Endothelial cell of umbilical vein (primary cell): ENCODE measurements at regions not wholly inside any gene's neighbourhood (a gene's known extent, or its start where the extent isn't known, plus 50 kb on each side); places are given as distances from the start of the nearest gene placed in this dataset.

Source experiments
- BruUV-seq: library from RNA; stranded (reverse); fragments of 400-500 nt; replicated peaks from 2 replicates; lab custom pipeline; 2021; lab: Mats Ljungman, UMichigan
- CTCF ChIA-PET: fragments of 300-600, 350-600 bp; sonication (Branson Sonifier 250); formaldehyde crosslinking; loops from one replicate; lab custom pipeline; 2021; ENCODE audit warnings: antibody characterized with exemption, inconsistent platforms; lab: Charles Lee
- POLR2A ChIA-PET: fragments of 300-600, 350-600 bp; sonication (Branson Sonifier 250); formaldehyde crosslinking; loops from one replicate; lab custom pipeline; 2021; ENCODE audit warnings: antibody characterized with exemption, inconsistent platforms; lab: Charles Lee
- DNase-seq: peaks from one replicate; pipeline ENCODE4 v3.0.0-alpha.2; 2011; ENCODE audit warnings: low read depth, low spot score
- FAIRE-seq: peaks from 2 replicates; lab custom pipeline; 2011; peaks lifted over from hg19 to GRCh38; lab: Jason Lieb, UNC
- H2AFZ ChIP-seq: 2 replicates; pipeline ENCODE4 v1.6.0; 2012; ENCODE audit warnings: low read depth, low read length, control low read depth, inconsistent platforms
- H3K27ac ChIP-seq: 2 replicates; pipeline ENCODE4 v1.5.1; 2011; ENCODE audit warnings: low read depth, mild to moderate bottlenecking, control low read depth, low read length, moderate library complexity; ENCODE audit not compliant: insufficient read depth
- H3K27me3 ChIP-seq, 2 experiments: 2 replicates each; pipeline versions ENCODE4 v1.6.0 to v1.6.1; 2011; ENCODE audit warnings: low read length in 2 of 2, mixed read lengths in 1 of 2; ENCODE audit not compliant: control insufficient read depth in 2 of 2, insufficient read depth in 2 of 2
- H3K36me3 ChIP-seq, 2 experiments: 2 replicates in 1 of 2; 3 replicates in 1 of 2; pipeline ENCODE4 v1.5.1; 2011; ENCODE audit warnings: low read length in 2 of 2, mild to moderate bottlenecking in 1 of 2, moderate library complexity in 1 of 2; ENCODE audit not compliant: control insufficient read depth in 2 of 2, insufficient read depth in 2 of 2; ENCODE audit errors: extremely low read depth in 1 of 2
- H3K4me1 ChIP-seq: 3 replicates; pipeline ENCODE4 v1.5.1; 2011; ENCODE audit warnings: mild to moderate bottlenecking, low read length; ENCODE audit not compliant: control insufficient read depth, insufficient read depth; ENCODE audit errors: extremely low read depth
- H3K4me2 ChIP-seq: 2 replicates; pipeline ENCODE4 v1.6.1; 2011; ENCODE audit warnings: low read length, control low read depth, mixed read lengths; ENCODE audit not compliant: insufficient read depth
- H3K4me3 ChIP-seq, 3 experiments: fragments of 200-600 bp in 1 of 3; sonication (generic), shearing (Covaris generic) in 1 of 3; replicated peaks in 1 of 3; 2 replicates each; pipeline ENCODE4 v1.5.1; 2011 to 2016; ENCODE audit warnings: control low read depth in 3 of 3, low read length in 3 of 3, mild to moderate bottlenecking in 2 of 3, inconsistent platforms in 1 of 3, low read depth in 1 of 3, moderate library complexity in 1 of 3; ENCODE audit not compliant: insufficient read depth in 1 of 3
- H3K79me2 ChIP-seq: 2 replicates; pipeline ENCODE4 v1.6.0; 2012; ENCODE audit warnings: low read length, inconsistent platforms; ENCODE audit not compliant: control insufficient read depth, insufficient read depth
- H3K9ac ChIP-seq: replicated peaks from 2 replicates; pipeline ENCODE3; 2011; ENCODE audit warnings: low read length, control low read depth; ENCODE audit not compliant: insufficient read depth; ENCODE audit errors: extremely low read depth
- H3K9me1 ChIP-seq: replicated peaks from 3 replicates; pipeline ENCODE4 v1.6.0; 2011; ENCODE audit warnings: mild to moderate bottlenecking, low read length; ENCODE audit not compliant: control insufficient read depth, insufficient read depth; ENCODE audit errors: extremely low read depth
- H3K9me3 ChIP-seq: replicated peaks from 2 replicates; pipeline ENCODE4 v1.5.1; 2012; ENCODE audit warnings: low read length, inconsistent platforms; ENCODE audit not compliant: control insufficient read depth, insufficient read depth
- H4K20me1 ChIP-seq: replicated peaks from 2 replicates; pipeline ENCODE3; 2011; ENCODE audit warnings: mild to moderate bottlenecking, low read length; ENCODE audit not compliant: control insufficient read depth, insufficient read depth; ENCODE audit errors: extremely low read depth
- EZH2 ChIP-seq: IDR thresholded peaks from 2 replicates; pipeline ENCODE4 v1.6.1; 2012; ENCODE audit warnings: borderline replicate concordance, low read depth, mild to moderate bottlenecking, moderate library complexity, low read length, inconsistent platforms; ENCODE audit not compliant: severe bottlenecking
- FOS ChIP-seq: IDR thresholded peaks from 2 replicates; pipeline ENCODE4 v1.6.1; 2011; ENCODE audit warnings: mild to moderate bottlenecking, low read length, moderate library complexity, borderline replicate concordance; ENCODE audit not compliant: insufficient read depth
- GATA2 ChIP-seq: IDR thresholded peaks from 2 replicates; pipeline ENCODE4 v1.7.0; 2011; ENCODE audit warnings: low read depth, mild to moderate bottlenecking, moderate library complexity, mixed read lengths, low read length; ENCODE audit not compliant: insufficient read length, insufficient read depth
- JUN ChIP-seq: IDR thresholded peaks from 2 replicates; pipeline ENCODE4 v1.6.1; 2011; ENCODE audit warnings: borderline replicate concordance, low read depth; ENCODE audit not compliant: insufficient read length, insufficient read depth
- MYC ChIP-seq: IDR thresholded peaks from one replicate; pipeline ENCODE4 v1.6.1; 2011; ENCODE audit warnings: mild to moderate bottlenecking, low read depth, low read length
- POLR2A ChIP-seq: IDR thresholded peaks from 2 replicates; pipeline ENCODE4 v1.6.1; 2012; ENCODE audit warnings: low read depth, mild to moderate bottlenecking, control low read depth, low read length
- POLR2AphosphoS5 ChIP-seq: IDR thresholded peaks from 2 replicates; pipeline ENCODE4 v1.6.1; 2012; ENCODE audit warnings: low read depth, mild to moderate bottlenecking, control low read depth, low read length, moderate library complexity; ENCODE audit not compliant: insufficient read depth
- dilution Hi-C: fragments of 300-500 bp; cut with MboI; formaldehyde crosslinking; loops from one replicate; pipeline ENCODE4 v1.15.0; 2019; ENCODE audit warnings: low sequenced_read_pairs; ENCODE audit not compliant: extremely low pct_ligation_motif_present
- intact Hi-C: fragments of 100-400 bp; cut with micrococcal nuclease; formaldehyde crosslinking; loops from one replicate; pipeline ENCODE4 v1.10.0; 2022
- TF ChIP-seq, protein P1 (sequence below): IDR thresholded peaks from 2 replicates; pipeline ENCODE4 v1.6.1; 2011; ENCODE audit not compliant: insufficient read depth, insufficient read length
- TF ChIP-seq, protein P2 (sequence below), 2 donors: IDR thresholded peaks; 1 replicate in 1 of 2; 2 replicates in 1 of 2; pipeline ENCODE4 v1.5.1; 2011; ENCODE audit warnings: low read length in 2 of 2, mild to moderate bottlenecking in 2 of 2, moderate library complexity in 2 of 2, control low read depth in 1 of 2, inconsistent platforms in 1 of 2, low read depth in 1 of 2; ENCODE audit not compliant: insufficient read depth in 1 of 2; ENCODE audit errors: extremely low read depth in 1 of 2

DNA sequence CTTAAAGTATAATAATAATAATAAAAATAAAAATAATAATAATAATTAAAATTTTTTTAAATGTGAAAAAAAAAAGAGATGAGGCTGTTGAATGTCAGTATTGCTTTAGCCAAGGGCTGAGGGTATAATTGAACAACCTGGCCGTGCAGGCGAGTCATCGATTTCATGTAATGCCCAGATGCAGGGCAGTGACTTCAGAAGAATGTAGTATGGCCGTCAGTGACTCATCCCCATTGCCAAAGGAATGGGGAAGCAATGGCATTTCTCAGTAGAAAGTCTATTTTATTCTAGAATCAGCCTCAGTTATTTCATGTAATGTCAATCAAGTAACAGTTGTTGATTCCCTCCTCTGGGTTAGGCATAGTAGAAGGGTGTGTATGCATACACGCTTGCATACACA lies 516.4 kb downstream of the GLRX3 start:
- dilution Hi-C loops, result no loop called here
- no peaks in the 10 kb centered on the region for H3K79me2 ChIP-seq
- DNase-seq, result no peak
- H3K36me3 ChIP-seq, result no peaks in the 10 kb centered on the region
- H3K9ac ChIP-seq, result no peak overlapping the region
- TF ChIP-seq JUN (no peak), EZH2 (no peak), FOS (no peak), GATA2 (no peak), MYC (no peak), POLR2A (no peak), POLR2AphosphoS5 (no peak)
- TF ChIP-seq, protein P1, sequence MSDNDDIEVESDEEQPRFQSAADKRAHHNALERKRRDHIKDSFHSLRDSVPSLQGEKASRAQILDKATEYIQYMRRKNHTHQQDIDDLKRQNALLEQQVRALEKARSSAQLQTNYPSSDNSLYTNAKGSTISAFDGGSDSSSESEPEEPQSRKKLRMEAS, result no peak
- TF ChIP-seq, protein P2, sequence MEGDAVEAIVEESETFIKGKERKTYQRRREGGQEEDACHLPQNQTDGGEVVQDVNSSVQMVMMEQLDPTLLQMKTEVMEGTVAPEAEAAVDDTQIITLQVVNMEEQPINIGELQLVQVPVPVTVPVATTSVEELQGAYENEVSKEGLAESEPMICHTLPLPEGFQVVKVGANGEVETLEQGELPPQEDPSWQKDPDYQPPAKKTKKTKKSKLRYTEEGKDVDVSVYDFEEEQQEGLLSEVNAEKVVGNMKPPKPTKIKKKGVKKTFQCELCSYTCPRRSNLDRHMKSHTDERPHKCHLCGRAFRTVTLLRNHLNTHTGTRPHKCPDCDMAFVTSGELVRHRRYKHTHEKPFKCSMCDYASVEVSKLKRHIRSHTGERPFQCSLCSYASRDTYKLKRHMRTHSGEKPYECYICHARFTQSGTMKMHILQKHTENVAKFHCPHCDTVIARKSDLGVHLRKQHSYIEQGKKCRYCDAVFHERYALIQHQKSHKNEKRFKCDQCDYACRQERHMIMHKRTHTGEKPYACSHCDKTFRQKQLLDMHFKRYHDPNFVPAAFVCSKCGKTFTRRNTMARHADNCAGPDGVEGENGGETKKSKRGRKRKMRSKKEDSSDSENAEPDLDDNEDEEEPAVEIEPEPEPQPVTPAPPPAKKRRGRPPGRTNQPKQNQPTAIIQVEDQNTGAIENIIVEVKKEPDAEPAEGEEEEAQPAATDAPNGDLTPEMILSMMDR (IDR thresholded peaks at IDR 0.05; ENCODE audit: extremely low read depth in 1 of 2, insufficient read depth in 1 of 2, low read depth in 1 of 2, low read length in 2 of 2), result no peak
- no peak overlapping the region for H3K4me2 ChIP-seq
- no peak for FAIRE-seq
- no peaks in the 10 kb centered on the region for H4K20me1 ChIP-seq
- intact Hi-C loops, result no loop called here
- POLR2A ChIA-PET, result no interaction called here
- CTCF ChIA-PET, result no interaction called here
- H3K4me3 ChIP-seq, result no peak overlapping the region
- BruUV-seq, result no TSS peak
- no peaks in the 10 kb centered on the region for H3K27me3 ChIP-seq
- H3K9me1 ChIP-seq, result no peaks in the 10 kb centered on the region
- no peaks in the 10 kb centered on the region for H3K4me1 ChIP-seq
- peaks cover 9% of the 10 kb centered on the region for H3K9me3 ChIP-seq
- no peak overlapping the region for H2AFZ ChIP-seq
- H3K27ac ChIP-seq, result no peak overlapping the region
